ENCODE measurements at regions not wholly inside any gene's neighbourhood (a gene's known extent, or its start where the extent isn't known, plus 50 kb on each side); places are given as distances from the start of the nearest gene placed in this dataset.
"Not testable (repeated sequence)": the region's sequence is repeated elsewhere in the genome, so short reads cannot be mapped to it uniquely, and the experiment has no call there.

DNA sequence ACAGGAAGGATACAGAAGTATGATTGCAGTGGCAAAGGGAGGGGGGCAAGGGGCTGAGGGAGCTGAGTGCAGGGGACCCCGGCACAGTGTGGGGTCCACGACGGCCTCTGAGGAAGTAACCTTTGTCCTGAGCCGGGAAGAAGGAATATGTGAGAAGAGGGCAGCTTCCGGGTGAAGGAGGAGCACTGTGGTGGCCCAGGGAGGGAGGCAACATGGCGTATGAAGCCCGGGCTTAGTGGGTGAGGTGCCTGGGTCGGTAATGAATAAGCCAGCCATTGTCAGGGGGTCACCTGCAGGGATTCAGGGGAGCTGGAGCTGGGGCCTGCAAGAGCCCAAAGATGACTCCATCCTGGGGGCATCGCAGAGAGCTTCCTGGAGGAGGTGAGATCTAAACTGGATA, 200.4 kb downstream of the FOXD2 start:
- no peak for DNase-seq

DNA sequence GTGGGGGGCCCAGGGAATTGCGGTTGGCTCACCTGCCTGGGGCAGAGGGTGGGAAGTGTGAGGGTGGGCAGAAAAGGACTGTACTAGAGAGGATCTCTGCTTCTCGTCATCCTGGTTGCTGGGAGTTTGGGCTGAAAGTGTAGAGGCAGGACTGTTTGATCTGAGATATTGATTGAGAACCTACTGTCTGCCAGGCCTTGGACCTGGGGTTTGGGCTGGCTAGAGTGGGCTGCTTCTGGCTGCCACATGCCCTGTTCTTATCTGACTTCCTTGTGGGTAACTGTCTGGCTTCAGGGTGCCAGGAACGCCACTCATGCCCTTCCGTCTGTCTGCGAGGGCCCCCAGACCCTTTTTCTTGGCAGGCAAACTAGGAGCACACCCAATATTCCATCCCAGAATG, 200.9 kb downstream of the FOXD2 start:
- DNase-seq = no peak

DNA sequence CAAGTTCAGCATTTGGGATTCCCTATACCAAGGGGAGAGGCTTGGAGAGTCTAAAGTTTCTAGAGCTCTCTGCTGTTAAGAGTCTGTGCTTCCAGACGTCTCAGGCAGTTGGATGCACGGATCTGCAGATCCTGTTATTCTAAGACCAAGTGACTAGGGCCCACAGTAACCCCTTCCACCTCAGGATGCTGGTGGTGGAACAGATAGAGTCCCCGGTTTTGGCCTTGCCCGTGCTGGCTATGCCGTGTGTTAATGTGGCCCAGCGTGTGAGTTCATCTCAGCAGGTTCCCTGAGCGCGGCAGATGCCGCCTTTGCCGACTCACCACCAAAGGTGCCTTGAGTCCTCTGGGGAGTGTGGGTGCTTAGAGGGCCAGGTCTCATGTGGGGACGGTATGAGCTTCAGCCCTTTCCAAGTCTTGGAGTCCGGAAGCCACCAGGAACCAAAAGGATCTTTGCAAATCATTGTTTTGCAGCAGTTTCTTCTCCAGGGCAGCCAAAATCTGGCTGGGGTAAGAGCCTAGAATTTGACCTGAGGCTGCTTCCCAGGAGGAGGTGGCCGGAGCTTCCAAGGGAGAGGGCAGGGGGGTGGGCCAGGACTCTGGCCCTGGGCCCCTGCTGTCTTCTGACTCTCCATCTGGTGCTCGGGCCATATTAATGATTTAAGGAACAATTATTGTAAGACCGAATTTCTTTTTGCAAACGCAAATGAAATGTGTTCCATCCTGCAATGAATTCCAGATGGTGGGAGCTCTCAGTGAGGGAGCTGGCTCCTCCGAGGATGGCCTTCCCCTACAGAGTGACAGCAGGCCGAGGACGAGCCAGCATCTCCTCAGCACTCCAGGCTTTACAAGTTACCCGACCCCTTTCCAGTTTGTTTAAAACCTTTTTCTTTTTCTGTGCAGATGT, 205.7 kb downstream of the FOXD2 start:
- DNase-seq = no peak

DNA sequence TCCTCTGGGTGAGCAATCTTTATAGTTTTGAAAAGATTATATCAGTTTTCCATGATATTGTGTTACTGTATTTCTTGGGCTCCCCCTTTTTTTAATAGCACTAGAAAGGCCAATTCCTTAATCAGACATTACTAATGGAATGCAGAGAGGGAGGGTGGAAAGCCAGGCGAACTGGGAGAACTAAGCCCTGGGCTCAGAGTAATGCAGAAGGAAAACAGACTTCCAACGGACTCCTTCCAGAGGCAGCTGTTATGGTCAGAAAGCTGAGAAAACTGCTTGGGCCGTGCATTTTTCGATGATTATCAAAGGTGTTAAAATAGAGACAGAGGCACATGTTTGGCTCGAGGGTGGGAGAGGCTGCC, 206.3 kb downstream of the FOXD2 start:
- DNase-seq = no peak

DNA sequence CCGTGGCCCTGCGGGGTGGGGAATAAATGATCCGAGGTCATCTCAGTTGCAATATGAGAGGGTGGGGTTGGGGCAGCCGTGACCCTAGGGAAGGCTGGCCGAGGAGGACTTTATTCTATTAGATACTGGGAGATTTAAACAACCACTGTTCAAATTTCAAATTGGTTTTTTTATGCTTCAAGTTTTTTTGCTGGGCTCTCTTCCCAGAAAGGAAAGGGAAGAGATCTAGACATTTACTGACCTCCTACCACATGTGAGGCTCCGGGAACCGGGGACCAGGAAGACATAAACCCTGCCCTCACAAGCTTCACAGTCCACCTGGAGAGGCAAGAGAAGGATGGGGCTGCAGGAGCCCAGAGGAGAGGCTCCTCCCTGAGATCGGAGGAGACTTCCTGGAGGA, 207.3 kb downstream of the FOXD2 start:
- no peak for DNase-seq

DNA sequence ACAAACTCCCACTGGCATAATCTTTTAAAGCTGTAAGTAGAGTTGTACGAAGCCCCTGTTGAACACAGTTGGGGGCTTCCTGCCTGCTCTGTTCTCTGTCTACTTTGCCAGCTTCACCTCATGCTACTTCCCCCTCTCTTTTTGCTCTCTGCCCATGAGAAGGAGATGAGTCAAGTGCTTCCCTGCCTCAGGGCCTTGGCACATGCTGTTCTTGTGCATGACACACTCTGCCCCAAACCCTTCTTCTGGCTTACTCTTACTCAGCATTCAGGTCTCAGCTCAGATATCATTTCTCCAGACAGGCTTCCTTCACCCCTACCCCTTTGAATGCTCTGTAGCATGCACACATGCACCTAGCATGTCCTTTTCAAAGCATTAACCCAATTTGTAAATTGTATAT, 208.8 kb downstream of the FOXD2 start:
- no peak for DNase-seq

DNA sequence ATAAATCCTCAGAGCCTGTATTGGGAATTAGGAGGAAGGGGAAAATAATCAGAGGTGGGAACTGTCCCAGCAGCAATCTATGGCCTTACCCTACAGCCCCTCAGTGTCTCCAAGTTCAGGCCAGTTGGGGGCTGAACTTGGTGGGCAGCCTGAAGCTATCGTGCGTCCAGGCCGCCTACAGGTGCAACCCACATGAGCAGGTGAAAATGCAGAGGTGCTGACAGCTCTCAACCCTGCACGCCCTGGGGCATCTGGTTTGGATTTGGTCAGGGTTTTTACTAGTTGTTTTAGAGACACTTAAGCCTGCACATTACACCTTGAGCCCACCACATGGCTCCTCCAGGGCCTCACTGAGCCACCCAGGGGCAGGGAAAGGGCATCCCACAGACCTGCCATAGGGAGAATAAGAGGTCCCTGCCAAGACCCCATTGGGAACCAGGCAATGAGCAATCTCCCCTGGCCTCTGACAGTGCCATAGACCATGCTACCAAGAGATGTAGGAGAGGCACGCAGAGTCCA, 209.5 kb downstream of the FOXD2 start:
- DNase-seq = no peak

DNA sequence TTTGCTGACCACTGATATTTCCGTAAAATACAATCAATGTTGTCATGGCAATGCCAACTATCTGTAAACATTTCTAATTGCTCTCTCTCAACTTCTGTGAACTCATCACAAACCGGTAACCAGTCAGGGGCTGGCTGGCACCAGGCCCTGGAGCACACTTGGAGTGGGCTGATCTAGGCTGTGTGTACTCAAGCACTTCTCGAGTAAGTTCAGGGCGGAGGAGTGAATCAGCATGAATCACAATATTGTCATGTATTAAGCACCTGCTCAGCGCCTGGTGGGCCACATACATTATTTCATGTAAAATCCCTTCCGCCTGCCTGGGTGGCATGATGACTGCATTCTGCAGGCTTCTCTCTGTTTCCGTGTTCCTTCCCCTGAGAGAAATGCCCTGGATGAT, 212.4 kb downstream of the FOXD2 start:
- peak; percentile 64 for DNase-seq

DNA sequence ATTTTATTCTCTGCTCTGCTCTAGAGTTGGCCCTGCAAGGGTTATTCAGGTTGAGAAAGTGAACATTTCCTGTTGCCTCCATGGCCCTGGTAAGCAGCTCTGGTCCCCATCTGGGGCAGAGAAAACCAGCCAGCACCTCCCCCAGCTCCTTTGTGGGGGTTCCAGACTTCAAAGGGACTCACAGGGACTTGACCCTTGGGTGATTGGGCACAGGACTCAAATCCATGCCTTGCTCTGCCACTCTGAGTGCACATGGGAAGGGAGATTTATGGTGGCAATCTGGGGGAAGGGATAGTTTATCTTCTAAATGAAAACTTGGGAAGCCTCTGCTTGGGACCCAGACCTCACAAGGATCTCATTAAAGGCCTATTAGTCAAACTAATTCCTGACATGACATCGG, 212.8 kb downstream of the FOXD2 start:
- DNase-seq = no peak

DNA sequence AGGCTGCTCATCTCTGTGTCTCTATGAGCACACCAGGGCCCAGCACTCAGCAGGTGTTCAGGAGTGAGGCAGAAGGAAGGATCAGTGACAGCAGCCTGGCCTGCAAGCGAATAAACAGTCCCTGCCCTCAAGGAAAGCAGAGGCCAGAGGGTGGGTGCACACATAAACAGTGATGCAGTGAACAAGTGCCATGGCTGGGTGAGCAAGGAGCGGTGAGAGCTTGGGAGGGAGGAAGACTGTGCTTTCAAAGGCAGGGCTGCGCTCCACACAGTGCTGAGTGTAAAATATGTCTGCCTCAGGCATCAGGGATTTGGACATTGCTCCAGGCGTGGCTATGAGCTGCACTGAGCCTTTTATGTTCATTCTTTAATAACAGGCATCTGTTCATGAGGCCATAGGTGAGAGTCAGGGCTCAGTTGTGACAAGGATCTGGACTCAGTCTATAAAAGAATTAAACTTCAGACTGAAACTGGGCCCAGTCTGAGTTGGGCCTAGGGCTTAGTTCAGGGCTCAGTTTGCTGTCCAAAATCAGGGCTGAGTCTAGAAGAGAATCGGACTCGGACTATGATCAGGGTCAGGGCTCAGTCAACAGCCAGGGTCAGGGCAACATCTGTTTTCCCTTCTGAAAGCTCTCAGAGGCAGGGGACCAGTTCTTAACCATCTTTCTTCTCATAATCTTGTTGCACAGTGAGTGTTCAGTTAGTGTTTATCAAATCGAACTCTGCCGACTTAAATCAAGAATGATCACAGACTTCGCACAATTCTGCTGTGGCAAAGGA, 213.7 kb downstream of the FOXD2 start:
- DNase-seq = no peak

DNA sequence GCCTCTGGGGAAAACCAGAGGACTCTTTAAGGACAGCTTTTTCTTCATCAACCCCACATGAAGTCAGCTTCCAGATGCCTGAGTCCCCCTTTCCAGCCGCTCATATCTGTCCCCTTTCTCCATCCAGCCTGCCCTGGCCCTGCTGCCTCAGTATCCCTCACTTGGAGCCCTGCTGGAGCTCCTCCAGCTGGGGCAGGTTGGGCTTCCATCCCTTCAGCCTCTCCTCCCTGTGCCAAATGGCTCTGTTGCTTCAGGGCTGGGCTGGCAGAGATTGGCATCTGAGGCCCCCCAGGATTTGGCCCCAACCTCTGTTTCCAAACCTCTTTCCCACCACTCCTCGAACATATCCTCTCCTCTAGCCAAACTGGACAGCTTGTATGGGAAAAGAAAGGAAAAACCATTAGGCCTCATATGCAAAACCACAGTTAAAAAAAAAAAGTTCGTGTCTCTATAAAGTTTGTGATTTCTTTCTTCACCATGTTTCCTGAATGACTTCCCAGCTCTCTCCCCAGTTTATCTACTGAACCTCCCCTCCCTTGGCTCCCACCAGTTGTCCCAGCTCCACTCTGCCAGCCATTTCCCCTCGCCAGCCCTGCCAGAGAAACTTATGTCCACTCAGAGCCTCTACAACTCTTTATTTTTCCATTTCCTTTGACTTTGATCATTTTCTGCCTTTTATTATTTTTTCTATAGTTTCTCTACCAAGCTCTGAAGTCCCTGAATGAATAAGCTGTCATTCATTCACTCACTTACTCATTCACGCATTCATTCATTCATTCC, 217.9 kb downstream of the FOXD2 start:
- DNase-seq = no peak

DNA sequence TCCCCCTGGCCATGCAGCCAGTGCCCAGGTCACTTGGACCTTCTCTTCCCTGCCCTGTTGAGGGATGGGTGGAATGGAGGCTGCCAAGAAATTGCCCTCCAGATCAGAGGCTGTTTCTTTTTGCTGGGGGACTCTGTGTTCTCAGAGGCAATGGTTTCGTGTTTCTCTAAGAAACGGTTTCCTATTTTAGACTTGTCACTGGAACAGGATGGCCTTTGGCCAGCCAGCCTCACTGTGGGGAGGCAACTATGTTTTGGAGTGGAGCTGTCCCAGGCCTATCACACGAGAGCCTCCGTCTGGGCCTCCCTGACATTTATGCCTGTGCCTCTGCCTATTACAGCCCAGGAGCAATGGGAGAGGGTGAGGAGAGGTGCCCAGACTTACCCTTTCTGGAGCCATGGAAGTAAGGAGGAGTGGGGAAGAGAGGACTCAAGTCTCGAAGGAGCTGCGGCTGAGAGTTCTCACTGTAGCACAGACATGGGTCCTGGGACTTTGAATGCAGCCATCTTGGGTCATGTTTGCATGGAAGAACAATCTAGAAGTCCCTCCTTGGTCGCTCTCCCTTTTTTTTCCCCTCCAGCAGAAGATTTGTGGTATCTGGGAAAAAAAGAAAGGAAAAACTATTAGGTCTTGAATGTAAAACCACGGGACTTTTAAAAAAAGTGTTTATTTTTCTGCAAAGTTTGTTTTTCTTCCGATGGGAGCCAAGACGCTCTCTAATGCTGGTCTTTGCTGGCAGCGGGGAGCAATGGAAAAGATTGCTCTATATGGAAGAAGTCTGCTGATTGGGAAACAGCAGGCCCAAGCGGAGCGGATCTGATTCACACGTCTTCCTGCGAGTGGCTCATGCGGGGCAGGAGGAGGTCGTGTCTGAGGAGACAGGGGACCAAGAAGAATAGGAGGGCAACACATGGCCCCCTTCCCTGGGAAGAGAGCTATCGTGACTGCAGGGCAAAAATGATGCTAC, 219.2 kb downstream of the FOXD2 start:
- peak; percentile 5 for DNase-seq

DNA sequence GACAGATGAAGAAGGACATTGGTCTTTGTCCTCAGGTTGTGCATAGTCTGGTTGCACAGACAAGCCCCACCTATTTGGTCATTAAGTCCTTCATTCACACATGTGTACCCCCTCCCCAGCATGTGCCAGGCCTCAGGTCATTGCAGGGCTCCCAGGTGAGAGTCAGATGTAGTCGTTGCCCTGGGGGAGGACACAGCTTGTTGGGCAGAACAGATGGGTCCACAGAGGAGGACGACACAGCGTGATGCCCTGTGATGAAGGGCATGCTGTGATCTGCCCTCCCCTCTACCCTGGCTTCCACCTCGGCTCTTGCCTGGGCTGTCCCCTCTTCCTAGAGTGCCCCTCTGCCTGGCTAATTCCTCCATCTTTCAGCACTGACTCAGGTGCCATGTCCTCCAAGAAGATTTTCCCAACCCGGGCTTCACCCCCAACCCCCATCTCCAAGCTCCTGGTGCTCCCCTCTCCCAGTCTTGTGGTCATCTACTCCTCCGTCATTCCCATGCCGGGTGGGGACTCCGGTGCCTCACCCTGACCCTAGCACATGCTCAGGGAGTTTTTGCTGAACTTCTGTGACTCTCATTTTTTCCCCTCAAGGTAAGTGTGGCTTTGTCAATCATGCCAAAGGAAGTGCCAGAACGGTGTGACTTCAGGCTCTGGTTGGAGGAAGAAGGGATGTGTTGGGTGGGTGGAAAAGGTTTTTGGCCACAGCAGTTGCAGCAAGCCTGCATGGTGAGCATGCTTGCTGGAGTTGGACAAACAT, 220.5 kb downstream of the FOXD2 start:
- DNase-seq = no peak

DNA sequence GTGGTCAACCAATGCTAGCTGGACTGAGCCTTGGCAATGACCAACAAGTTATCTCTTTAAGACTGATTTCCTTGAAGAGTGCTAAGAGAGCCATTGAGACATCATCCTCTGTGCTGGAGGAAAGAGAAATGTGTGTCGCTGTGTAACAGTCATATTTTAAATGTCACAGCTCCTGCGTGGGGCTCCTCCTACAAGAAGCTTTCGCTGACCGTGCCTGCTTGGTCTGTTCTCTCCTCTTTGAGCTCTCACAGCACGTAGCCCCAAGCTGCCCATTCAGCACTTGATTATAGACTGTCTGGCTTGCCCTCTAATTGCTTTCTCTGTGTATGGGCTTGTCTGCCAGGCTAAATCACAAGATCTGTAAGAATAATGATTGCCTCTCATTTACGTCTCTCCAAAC, 221.3 kb downstream of the FOXD2 start:
- DNase-seq = no peak

DNA sequence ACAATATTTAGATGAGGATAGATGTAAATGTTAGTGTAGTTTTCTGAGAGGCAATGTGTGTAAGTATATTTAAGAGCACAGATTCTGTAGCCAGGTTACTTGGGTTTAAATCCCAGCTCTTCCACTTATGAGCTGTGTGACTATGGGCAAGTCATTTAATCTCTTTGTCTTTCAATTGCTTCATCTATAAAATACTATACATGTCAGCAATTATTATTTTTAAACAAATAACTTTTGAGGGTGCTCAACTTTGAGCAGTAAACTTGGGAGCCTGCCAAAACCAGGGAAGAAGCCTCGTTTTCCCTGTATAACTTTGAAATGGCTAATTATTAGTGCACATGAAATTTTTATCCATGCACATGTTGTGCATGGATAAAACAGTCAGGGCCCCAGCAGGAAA, 222.8 kb downstream of the FOXD2 start:
- no peak for DNase-seq

DNA sequence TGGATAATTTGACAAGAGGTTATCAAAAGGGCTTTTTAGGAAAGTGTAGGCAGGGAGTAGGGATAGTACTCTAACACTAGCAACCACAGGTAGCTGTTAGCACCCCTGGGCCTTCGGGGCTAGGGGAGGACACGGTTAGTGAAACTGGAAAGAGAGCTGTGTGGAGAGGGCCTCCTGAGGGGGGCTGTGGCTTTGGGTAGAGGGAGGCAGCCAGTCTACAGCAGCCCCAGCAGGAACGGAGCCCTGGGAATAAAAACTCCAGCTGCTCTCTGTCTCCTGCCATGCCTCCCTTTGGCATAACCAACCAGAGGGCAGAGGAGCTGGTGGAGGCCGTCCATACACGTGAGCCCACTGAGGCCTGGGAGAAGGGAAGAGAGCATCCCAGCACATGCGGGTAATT, 223.2 kb downstream of the FOXD2 start:
- no peak for DNase-seq

DNA sequence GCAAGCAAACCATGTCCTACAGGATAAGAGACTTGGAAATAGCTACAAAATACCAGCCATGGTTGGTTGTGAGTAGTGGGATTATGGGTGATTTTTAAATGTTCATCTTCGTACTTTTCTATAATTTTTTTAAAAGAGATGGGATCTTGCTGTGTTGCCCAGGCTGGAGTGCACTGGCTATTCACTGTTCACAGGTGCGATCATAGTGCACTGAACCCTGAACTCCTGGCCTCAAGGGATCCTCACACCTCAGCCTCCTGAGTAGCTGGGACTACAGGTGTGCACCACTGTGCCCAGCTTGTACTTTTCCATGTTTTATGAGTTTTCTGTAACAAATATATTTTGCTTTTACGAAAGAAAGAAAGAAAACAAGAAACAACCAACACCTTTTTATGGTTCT, 224.2 kb downstream of the FOXD2 start:
- no peak for DNase-seq

DNA sequence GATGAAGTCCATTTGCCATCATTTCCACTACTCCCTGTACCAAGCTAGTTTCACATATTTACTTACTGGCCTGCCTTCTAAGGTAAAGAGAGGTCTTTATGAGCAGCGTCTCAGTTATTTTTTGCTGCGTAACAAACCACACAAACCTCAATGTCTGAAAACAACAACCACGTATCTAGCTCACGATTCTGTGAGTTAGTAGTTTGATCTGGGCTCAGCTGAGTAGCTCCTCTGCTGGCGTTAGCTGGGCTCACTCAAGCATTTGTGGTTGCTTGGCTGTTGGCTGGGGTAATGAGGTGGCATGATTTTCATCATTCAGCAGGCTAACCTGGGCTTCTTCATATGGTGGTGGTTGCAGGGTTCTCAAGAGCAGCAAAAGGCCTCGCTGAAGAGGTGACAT, 225.4 kb downstream of the FOXD2 start:
- no peak for DNase-seq

DNA sequence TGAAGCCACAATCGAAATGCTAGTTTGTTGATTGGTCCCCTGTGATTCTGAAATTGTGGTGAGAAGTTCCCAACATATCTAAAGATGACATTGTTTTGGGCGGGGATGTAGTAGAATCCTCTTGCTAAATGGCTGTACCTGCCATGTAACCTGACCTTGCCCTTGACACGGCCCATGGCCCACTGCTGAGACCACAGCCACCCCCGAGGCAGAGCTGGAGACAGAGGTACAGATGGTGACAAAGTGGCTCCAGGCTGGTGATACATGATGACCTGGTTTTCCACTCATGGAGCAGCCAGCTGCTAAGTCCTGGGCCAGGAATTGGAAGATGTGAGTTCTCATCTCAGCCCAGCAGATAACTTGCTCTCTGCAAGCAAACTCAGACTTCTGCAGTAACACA, 226.5 kb downstream of the FOXD2 start:
- DNase-seq = no peak

DNA sequence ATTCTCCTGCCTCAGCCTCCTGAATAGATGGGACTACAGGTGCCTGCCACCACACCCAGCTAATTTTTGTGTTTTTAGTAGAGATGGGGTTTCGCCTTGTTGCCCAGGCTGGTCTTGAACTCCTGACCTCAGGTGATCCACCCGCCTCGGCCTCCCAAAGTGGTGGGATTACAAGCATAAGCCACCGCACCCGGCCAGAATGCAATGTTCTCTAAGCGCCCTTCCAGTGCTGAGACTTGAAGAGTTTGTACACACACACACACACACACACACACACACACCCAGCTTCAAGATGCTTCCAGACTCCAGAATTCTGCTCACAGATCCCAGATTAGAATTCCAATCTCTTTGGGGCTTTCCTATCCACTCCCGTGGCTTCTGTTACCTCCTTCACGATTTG, 227.1 kb downstream of the FOXD2 start:
- not testable (repeated sequence) for DNase-seq

DNA sequence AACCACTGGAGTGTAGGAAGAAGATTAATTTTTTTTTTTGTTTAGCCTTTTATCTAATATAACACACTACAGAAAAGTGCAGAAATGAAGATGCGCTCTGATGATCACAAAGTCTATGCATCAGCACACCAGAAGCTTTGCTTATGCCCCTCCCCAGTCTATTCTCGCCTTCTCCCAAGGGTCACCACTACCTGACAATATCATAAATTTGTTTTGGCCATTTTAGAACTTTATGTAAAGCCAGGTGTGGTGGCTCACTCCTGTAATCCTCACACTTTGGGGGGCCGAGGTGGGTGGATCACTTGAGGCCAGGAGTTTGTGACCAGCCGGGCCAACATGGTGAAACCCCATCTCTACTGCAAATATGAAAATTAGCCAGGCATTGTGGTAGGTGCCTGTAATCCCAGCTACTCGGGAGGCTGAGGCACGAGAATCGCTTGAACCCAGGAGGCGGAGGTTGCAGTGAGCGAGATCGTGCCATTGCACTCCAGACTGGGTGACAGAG, 231.3 kb downstream of the FOXD2 start:
- no peak for DNase-seq
